COLO668 (cell line): ENCODE measurements at regions not wholly inside any gene's neighbourhood (a gene's known extent, or its start where the extent isn't known, plus 50 kb on each side); places are given as distances from the start of the nearest gene placed in this dataset.
"Not testable (repeated sequence)": the region's sequence is repeated elsewhere in the genome, so short reads cannot be mapped to it uniquely, and the experiment has no call there.

Experiments used
- DNase-seq: peaks from one replicate; lab custom pipeline; 2025; ENCODE audit not compliant: unreplicated experiment; lab: John Stamatoyannopoulos, UW

DNA sequence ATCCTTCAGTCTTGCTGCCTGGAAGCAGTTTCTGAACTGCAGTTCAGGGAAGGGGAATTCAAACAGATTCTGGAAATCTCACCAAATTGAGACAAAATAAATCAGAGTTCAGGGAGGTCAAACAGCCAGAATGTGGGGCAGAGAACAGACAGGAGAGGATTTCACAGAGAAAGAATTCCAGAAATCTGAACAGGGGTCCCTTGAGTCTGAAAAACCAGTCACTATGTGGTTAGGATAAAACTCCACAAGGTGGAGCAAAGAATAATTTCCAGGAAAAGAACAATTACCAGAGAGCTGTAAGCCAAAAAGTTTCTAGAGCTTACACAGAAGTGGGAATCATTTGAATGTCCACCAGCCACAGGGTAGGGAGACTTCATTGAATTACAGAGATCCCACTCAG is 84.7 kb downstream of the URB2 start:
- DNase-seq, result no peak

DNA sequence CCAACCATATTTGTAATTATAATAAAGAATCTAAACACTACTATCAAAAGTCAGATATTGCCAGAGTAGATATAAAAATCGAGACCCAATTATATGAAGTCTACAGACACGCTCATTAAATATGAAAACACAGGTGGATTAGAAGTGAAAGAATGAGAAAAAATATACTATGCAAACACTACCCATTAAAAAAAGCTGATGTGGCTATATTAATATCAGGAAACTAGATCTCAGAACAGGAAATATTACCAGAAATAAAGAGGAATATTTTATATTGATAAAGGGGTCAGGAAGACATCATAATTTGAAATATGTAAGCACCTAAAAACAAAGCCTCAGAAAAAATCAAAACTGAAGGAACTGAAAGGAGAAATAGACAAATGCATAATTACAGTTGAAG is 88.3 kb downstream of the URB2 start:
- no peak for DNase-seq

DNA sequence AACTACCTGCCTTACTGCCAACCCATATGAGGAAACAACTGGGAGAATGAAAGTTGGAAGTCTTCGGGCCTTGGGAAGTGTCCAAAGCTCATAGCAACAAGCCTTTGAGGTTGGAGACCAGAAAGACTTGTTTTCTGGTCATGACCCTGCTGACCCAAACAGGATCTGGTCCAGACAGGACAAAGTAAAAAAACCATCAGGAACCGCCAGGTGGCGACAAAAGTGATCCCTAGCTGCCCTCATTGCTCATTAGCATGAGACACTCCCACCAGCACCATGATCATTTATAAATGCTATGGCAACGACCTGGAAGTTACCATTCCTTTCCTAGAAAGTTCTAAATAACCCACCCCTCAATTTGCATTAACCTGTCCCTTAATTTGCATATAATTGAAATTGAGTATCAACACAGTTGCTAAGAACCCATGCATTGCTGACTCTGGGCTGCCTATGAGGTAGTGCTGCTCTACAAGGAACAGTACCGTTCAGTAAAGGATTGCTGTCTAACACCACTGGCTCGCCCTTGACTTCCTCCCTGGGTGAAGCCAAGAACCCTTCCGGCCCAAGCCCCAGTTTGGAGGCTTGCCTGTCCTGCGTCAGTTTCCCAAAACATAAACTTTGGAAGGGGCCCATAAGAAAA is 89.0 kb downstream of the URB2 start:
- DNase-seq, result no peak

DNA sequence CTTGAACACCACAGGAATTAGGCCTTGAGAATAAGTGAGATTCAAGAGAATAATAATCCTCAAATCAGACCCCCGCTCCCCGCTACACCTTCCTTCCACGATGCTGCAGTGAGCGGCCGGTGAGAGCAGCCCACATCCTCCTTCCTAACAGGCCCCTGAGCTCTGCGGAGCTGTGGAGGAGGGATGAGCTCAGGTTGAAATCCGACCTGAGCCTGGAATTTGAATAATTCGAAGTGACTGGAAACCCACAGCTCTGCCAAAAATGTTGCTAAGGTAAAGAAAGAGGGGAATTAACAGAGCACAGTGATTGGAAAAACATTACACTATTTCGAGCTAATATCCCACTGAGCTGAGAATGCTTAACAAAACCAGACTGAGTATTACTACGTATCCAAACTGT is 90.0 kb downstream of the URB2 start:
- DNase-seq, result no peak

DNA sequence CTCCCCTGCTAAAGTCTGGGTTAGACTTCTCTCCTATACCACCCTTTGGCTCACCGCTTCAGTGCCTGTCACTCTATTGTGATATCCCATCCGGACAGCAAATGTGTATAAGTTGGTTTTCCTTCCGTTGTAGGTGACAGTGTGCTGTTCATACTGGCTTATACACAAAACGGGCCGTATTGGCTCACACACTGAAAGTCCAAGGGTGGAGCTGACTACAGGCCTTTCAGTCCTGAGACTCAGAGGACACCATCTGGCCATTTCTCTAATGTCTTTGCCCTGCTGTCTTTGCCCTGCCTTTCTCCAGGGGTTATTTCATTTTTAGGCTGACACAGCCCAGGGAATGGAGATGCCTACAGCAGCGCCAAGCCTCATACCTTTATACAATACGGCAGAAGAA is 90.7 kb downstream of the URB2 start:
- no peak for DNase-seq

DNA sequence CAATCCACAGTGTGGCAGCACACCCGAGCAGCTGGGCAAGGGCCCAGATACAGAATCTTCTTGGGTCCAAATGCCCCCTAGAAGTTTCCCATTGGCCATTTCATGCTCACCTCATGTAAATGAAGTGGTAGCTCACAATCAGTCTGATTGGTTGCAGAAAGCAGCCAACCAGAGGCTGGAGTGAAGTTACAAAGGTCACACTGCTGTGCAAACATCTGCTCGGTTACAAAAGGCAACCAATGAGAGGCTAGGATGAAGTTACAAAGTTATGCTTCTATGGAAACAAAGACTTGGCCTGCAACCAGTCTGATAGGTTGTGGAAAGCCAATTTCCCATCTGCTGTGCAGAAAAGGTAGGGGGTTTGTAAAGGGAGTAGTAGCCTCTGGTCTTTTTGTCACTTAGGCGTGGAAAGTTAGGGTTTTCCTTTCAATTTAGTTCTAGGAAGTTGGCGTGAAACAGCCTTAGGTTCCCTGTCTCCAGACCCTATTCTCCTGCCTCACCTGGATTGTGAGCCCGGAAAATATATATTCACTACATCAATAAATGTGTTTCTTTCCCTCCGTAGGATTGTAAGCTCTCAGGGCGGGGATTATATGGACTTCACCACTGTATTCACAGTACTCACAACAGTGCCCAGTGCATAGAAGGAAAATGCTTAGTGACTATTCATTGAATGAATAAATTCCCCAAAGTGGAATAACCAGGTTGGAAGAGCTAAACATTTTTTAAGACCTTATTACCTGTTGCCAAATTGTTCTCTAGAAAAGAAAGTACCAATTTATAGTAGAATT is 91.9 kb downstream of the URB2 start:
- DNase-seq, result no peak

DNA sequence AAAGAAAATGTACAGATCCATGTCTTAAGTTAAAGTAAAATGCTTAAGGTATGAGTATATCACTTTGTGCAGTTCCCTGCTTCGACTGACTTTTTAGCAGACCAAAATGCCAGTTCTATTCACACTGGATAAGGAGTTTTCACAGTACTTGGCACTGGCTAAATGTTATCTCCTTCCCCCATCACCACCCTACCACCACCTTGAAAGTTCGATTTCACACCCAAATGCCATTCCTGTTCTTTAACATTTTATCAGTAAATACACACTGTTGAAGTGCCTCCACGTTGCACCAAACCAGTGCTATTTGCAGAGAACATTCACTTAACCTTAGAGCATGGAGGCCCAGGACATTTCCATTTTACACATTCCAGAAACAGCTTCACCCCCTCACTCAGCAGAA is 100.0 kb downstream of the URB2 start:
- no peak for DNase-seq

DNA sequence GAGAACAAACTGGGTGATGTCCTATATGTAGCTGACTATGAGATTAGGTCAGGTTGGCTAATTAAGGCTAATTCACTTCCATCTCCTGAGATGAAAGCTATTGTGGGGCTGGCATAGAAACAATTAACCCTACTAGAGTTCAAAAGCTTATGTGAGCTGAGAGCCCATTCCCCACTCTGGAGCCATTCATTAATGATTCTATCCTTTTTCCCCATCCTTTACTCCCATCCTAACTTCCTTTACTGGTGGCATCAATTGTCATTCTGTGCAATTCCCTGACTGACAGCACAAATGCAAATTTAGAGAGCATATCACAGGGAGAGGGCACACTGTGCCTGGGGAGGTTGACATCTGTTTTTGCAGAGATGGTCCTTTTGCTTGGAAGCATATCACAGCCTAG is 103.9 kb downstream of the URB2 start:
- DNase-seq, result no peak

DNA sequence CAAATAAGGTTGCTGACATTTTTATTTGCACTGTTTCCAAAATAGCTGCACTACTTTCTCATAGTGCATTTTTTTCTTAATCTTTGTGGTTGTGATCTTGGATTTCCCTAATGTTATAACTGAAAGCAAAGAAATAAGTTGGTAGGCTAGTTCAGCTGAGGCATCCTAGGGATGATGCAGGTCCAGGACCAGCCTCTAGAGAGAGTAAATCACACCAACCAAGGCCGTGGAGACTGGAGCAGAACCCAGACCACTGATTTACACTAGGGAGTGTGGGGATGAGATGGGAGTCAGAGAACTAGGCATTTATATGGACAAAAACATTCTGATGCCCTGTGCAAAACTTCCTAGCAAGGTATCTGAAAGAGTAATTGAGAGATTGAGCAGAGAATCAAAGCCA is 104.5 kb downstream of the URB2 start:
- DNase-seq, result no peak

DNA sequence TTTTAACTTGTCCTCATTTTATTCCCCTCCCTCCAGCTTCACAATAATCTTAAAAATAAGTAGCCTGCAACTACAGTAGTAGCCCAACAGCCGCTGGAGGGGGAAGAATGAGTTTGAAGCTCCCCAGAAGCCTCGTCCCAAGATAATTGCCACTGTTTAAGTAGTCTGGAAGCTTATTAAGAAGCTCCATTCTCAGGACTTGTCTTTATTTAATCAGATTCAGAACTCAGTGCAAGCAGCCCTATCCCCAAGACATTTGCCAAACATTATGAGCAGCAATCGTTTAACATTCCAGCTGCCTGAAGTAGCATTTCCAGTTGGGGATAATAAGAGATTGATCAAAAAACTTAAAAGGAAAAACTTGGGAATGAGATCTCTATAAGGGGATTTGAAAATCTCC is 106.0 kb downstream of the URB2 start:
- DNase-seq, result no peak

DNA sequence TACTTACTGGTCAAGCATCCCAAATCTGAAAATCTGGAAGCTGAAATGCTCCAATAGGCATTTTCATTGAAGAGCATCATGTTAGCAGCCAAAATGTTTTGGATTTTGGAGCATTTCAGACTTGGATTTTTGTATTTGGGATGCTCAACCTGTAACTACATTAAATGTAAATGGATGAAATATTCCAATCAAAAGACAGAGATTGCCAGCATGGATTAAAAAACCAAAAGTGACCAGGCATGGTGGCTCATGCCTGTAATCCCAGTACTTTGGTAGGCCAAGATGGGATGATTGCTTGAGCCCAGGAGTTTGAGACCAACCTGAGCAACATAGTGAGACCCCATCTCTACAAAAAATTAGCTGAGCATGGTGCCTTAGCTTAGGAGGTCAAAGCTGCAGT is 110.3 kb downstream of the URB2 start:
- DNase-seq, result no peak

DNA sequence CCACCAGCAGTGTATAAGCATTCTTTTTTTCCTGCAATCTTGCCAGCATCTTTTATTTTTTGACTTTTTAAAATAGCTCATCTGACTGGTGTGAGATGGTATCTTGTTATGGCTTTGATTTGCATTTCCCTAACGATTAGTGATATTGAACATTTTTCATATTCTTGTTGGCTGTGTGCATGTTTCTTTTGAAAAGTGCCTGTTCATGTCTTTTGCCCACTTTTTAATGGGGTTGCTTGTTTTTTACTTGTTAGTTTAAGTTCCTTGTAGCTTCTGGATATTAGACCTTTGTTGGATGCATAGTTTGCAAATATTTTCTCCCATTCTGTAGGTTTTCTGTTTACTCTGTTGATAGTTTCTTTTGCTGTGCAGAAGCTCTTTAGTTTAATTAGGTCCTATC is 116.6 kb downstream of the URB2 start:
- not testable (repeated sequence) for DNase-seq

DNA sequence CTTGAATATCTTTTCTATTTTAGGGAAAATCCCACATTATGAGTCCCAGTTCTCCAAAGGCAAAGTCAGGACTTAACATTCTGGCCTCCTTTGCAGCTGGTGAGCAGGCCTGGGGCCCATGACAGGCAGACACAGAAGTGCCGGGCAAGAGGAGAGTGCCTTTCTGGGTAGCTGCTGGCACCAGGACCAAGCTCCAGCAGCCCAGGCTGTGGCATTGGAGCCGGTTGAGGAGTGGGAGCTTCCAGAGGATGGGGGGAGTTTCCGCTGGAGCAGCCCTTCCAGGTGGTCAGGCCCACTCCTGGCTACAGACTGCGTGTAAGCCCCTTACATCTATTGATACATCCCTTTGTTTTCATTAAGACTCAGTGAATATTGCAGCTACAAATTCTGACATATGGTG is 123.9 kb downstream of the URB2 start:
- no peak for DNase-seq

DNA sequence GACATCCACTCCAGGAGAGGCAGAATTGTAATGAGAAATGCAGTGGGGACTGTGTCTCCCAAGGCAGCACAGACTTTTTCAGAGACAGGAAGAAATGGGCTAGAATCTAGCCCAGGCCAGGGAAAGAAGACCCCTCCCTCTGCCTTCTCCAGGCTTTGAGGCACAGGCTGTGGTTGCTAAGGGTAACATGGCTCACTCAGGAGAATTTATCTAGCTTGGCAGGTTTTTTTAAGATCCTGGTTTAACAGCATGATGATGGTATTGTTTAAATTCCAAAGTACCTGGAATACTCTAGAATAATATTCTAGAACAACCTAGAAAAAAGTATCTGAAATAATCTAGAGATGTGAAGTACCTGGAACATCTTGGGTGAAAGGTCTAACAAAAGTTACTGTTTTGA is 125.6 kb downstream of the URB2 start:
- no peak for DNase-seq

DNA sequence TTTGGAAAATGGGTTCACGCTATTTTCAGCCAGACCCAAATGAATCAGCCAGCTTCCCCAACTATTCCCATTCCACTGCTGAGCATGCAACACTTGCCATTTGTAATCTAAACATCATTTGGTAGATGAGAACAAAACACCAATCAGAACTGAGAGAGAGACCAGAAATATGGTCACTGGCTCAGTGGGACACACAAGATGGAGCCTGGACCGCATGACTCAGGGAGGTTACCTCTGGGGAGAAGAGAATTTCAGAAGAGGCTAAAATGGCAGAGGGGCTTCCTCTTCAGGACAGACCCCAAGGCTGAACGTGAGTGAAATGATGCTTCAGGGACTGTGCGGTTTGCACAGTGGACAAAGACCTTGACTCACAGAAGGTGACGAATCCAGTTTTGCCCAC is 126.6 kb downstream of the URB2 start:
- no peak for DNase-seq

DNA sequence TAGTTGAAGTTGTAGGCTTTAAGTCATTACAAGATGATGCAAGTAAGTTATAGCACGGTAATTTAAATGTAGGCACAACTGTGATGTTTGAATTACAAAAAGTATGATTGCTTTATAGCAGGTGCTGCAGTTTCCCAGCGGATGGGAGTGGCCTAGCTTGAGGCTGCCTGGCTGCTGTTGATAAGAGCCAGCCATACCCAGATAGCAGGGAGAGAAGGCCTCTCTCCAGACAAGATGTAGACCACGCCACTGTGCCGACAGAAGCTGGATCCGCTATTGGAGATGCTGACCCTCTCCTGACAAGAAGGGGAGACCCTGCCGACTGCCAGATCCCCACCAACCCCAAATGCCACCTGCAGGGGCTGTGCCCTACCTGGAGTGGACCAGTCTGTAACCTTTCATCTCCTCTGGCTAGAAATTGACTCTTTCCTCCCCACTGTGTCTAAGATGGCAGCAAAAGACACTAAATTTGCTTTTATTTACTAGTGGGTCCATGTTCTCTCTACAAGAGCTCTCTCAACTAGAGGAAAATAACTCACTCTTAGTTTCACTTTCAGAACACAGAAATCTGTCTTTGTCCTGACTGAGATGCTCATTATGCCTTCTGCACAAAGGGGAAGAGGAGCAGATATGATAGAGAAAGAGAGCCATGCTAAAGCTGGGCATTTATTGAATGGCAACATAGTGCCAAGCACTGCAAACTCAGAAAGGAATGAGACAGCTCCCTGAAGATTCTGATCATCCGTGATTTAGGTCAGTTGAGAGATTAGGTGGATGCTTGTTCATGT is 127.9 kb downstream of the URB2 start:
- DNase-seq, result no peak

DNA sequence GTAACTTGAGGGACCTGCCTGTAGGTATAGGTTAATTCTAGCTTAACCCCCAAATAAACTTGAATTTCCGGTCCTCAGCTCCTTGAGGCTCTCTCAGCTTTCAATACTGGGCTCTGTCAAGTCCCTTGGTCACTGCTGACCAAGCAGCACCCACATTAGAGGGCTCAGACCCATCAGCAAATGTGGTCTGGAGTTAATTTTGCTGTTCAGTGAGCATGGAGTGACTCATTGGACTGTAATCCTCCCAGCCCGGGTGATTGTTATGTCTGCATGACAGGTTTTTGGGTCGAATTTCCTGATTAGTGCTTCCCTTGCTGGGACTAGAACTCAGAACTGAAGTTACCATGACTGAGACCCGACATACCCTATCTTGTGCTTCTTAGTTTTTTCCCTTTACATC is 130.6 kb downstream of the URB2 start:
- no peak for DNase-seq

DNA sequence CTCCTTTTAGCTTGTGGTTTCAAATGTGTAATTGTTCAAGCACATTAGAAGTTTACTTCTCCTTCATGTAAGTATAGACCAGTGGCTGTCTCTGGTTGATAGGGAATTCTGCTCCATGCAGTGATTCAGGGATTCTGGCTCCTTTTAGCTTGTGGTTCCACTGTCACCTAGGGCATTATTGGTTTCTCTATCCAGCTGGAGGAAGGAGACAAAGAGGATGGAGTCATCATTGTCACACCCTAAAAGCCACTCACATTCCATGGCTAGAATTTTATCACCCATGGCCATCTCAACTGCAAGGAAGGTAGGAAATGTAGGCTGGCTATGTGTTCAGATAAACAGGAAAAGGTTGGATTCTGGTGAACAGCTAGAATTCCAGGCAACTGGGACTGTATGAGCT is 131.2 kb downstream of the URB2 start:
- no peak for DNase-seq

DNA sequence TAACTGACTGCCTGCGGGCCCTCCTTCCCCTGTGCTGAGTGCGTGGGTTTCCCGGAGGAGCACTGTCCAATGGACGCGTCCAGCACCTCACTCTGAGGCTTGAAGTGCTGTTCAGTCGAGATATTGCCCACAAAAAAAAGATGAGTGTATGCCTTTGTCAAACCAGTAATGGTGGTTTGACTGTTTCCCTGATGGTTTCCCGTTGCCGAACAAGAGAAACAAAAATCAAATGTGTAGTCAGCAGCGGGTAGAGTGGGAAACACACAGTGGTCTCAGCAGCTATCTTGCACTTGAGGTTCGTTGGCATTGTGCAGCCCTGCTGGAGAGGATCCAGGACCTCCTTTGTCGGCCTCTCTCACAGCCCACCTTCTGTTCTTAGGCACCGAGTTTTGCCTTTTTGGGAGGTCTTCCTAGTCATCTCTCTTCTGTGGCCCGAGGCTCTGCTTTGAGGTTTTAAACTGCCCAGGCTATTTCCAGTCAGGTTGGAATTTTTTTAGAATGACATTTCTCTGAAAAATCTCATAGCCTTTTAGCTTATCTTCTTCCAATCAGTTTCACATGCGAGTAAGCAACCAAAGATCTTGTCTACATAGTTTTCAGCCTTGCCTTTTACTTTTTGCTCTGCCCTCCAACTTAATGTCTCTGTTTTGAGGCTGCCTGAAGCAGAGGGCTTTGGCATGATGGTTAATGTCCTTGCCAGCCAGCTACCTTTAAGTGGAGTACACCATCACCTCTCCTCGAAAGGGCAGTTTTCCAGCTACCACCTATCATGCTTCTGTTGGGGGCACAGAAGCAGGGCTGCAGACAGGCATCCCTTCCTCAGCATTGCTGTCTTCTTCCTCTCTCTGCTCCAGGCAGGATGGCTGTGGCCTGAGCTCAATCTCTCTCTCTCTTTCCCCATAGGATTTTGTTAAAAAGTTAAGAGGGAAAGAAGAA is 132.3 kb downstream of the URB2 start:
- DNase-seq, result no peak

DNA sequence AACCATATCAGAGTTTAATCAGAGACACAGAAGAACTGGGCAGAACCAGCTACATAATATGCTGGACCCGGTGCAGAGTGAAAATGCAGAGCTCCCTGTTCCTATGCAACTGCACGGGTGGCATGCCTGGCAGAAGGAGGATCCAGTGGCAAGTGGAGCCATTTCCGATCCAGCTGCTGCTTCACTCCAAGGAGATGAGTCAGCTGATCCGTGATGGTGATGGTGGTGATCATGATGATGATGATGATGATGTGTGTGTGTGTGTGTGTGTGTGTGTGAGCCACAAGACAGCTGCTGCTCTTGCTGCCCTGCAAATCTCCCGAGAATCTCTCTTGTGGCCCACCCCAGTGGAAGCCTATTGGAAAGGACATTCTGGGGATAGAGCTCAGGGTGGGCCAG is 133.0 kb downstream of the URB2 start:
- DNase-seq, result no peak

DNA sequence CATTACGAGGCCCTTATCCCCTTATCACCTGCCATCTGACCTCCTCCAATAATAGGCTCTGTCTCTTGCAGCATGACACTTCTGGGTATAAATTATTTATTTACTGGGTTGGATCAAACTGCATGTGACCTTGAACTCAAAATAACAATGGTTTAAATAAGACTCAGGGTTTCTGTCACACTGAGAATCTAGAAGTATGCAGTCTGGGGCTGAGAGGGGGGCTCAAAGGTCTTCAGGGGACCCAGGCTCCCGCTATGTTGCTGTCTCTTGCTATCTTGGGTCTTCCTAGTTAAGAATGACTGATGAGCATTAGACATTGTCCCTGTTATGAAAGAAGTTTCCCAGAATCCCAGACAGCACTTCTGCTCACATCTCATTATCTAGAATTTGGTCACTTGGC is 133.5 kb downstream of the URB2 start:
- DNase-seq, result no peak
